SU-DHL-6 (cell line): ENCODE measurements at regions not wholly inside any gene's neighbourhood (a gene's known extent, or its start where the extent isn't known, plus 50 kb on each side); places are given as distances from the start of the nearest gene placed in this dataset.
"Not testable (repeated sequence)": the region's sequence is repeated elsewhere in the genome, so short reads cannot be mapped to it uniquely, and the experiment has no call there.

Source experiments
- EZH2phosphoT487 ChIP-seq: fragments of 200-600 bp; sonication (generic), shearing (Covaris generic); conservative IDR thresholded peaks from 2 replicates; pipeline ENCODE4 v1.6.1; 2018; ENCODE audit warnings: mild to moderate bottlenecking, antibody characterized with exemption, low read length, moderate library complexity, mixed read lengths
- TF ChIP-seq, protein P1 (sequence below): fragments of 200-600 bp; sonication (generic); IDR thresholded peaks from one replicate; pipeline ENCODE4 v1.5.1; 2017; ENCODE audit warnings: antibody characterized with exemption, mild to moderate bottlenecking, low read length, moderate library complexity; ENCODE audit not compliant: insufficient read depth, poor library complexity, severe bottlenecking

DNA sequence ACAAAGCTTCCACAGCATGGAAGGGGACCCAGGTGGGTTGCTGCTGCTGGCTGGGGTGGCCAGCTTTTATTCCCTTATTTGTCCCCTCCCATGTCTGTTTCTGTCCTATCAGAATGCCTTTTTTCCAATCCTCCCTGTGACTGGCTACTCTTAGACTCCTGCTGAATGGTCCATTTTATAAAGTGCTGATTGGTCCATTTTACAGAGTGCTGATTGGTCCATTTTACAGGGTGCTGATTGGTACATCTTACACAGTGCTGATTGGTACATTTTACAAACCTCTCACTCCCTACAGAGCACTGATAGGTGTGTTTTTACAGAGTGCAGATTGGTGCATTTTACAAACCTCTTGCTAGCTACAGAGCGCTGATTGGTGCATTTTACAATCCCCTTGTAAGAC lies 135.9 kb upstream of the SETMAR start:
- TF ChIP-seq, protein P1, sequence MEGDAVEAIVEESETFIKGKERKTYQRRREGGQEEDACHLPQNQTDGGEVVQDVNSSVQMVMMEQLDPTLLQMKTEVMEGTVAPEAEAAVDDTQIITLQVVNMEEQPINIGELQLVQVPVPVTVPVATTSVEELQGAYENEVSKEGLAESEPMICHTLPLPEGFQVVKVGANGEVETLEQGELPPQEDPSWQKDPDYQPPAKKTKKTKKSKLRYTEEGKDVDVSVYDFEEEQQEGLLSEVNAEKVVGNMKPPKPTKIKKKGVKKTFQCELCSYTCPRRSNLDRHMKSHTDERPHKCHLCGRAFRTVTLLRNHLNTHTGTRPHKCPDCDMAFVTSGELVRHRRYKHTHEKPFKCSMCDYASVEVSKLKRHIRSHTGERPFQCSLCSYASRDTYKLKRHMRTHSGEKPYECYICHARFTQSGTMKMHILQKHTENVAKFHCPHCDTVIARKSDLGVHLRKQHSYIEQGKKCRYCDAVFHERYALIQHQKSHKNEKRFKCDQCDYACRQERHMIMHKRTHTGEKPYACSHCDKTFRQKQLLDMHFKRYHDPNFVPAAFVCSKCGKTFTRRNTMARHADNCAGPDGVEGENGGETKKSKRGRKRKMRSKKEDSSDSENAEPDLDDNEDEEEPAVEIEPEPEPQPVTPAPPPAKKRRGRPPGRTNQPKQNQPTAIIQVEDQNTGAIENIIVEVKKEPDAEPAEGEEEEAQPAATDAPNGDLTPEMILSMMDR = not testable (repeated sequence)
- not testable (repeated sequence) for TF ChIP-seq EZH2phosphoT487
